Mucosa of descending colon (tissue), 3 donors: ENCODE measurements at regions not wholly inside any gene's neighbourhood (a gene's known extent, or its start where the extent isn't known, plus 50 kb on each side); places are given as distances from the start of the nearest gene placed in this dataset.

Experiments
- ATAC-seq: fragments of 200-7000 bp; cut with Tn5 transposase; one replicate; pipeline ENCODE4 v1.9.1; 2020; ENCODE audit warnings: mild to moderate bottlenecking, moderate library complexity
- DNase-seq, 3 donors: peaks; one replicate each; pipeline ENCODE4 v3.0.0-alpha.2; 2020
- H3K36me3 ChIP-seq: fragments of 200-600 bp; one replicate; pipeline ENCODE4 v1.8.0; 2021; ENCODE audit warnings: low read depth, mild to moderate bottlenecking
- H3K4me1 ChIP-seq: fragments of 200-600 bp; one replicate; pipeline ENCODE4 v1.8.0; 2021; ENCODE audit warnings: low read depth, mild to moderate bottlenecking
- H3K4me3 ChIP-seq: fragments of 200-600 bp; one replicate; pipeline ENCODE4 v1.8.0; 2021; ENCODE audit warnings: mild to moderate bottlenecking
- H3K9me3 ChIP-seq: fragments of 200-600 bp; one replicate; pipeline ENCODE4 v1.8.0; 2021; ENCODE audit warnings: mild to moderate bottlenecking
- CTCF ChIP-seq: fragments of 200-600 bp; IDR thresholded peaks from one replicate; pipeline ENCODE4 v1.8.0; 2022; ENCODE audit warnings: antibody characterized with exemption, mild to moderate bottlenecking
- intact Hi-C, 2 donors: fragments of 100-400 bp; cut with DNase I in 1 of 2; cut with micrococcal nuclease in 1 of 2; formaldehyde crosslinking; loops; one replicate each; pipeline versions ENCODE4 v1.11.0 to v1.11.1; 2022; cut with DNase I, micrococcal nuclease
- donor health status: DM: no; HTN: no; CAD: no; lungs with moderate emphysema.
- donor health status: DM: no; HTN: no; CAD: no.
- donor health status: DM: no; HTN: yes; CAD: no.

DNA sequence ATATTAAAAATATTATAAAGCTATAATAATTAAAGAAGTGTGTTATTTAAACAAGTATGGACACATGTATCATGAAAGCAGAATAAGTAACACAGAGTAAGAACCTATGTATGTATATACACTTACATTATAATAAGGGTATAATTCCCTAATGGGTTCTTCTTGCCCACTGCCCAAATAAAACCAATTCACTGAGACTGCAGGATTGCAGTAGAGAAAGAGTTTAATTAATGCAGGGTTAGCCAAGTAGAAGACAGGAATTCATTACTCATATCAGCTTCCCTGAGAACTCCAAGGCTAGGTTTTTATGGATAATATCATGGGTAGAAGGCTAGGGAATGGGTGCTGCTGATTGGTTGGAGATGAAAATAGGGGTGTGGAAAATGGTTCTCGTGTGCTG, 53.8 kb upstream of the SAMD3 start:
- intact Hi-C loops, result no loop called here
- no peak for TF ChIP-seq CTCF
- no peak overlapping the region for H3K4me3 ChIP-seq
- no peaks in the 10 kb centered on the region for H3K36me3 ChIP-seq
- no peak for ATAC-seq
- no peaks in the 10 kb centered on the region for H3K4me1 ChIP-seq
- no peak for DNase-seq
- peaks cover 38% of the 10 kb centered on the region for H3K9me3 ChIP-seq

- Histone ChIP-seq H3K4me3 (no peak overlapping the region), H3K36me3 (no peaks in the 10 kb centered on the region), H3K9me3 (peaks cover 38% of the 10 kb centered on the region), H3K4me1 (no peaks in the 10 kb centered on the region)
- intact Hi-C loops, result no loop called here
- DNase-seq (no peak), ATAC-seq (no peak)
- TF ChIP-seq CTCF, result no peak
Measured at GRCh38 chr6:130274007-130274406, 51.3 kb upstream of the SAMD3 start.
